SK-N-SH (cell line): ENCODE measurements at regions not wholly inside any gene's neighbourhood (a gene's known extent, or its start where the extent isn't known, plus 50 kb on each side); places are given as distances from the start of the nearest gene placed in this dataset.
A peak's percentile ranks its signal among the peaks of the same experiment; 100 is the strongest.

Experiments
- CTCF ChIA-PET: fragments of 300-600, 350-600 bp; formaldehyde crosslinking; extraction: SDS; loops from one replicate; lab custom pipeline; 2021; lab: Yijun Ruan, JAX
- POLR2A ChIA-PET: fragments of 350-600 bp; sonication (Branson Sonifier 250); formaldehyde crosslinking; extraction: SDS; loops from one replicate; lab custom pipeline; 2020; ENCODE audit warnings: antibody characterized with exemption, inconsistent platforms; lab: Yijun Ruan, JAX
- DNase-seq: peaks from one replicate; pipeline ENCODE4 v3.0.0; 2012
- H2AFZ ChIP-seq: fragments of 200-600 bp; sonication (generic); 2 replicates; pipeline ENCODE4 v1.8.1; 2016; ENCODE audit warnings: antibody characterized with exemption, mild to moderate bottlenecking, low read depth
- H3F3A ChIP-seq: fragments of 200-600 bp; sonication (generic); replicated peaks from 2 replicates; pipeline ENCODE3; 2016; ENCODE audit warnings: antibody characterized with exemption, mild to moderate bottlenecking; ENCODE audit not compliant: insufficient read depth
- H3K27ac ChIP-seq, 2 experiments: fragments of 200-500 bp in 1 of 2; fragments of 200-600 bp in 1 of 2; sonication (Bioruptor generic) in 1 of 2; sonication (generic), shearing (Covaris generic) in 1 of 2; 2 replicates each; pipeline versions ENCODE4 v1.5.1 to v1.6.1; 2014 to 2016; ENCODE audit warnings: low read depth in 2 of 2, inconsistent platforms in 1 of 2, low read length in 1 of 2, mild to moderate bottlenecking in 1 of 2, mixed read lengths in 1 of 2
- H3K27me3 ChIP-seq: fragments of 200-600 bp; sonication (generic), shearing (Covaris generic); 2 replicates; pipeline ENCODE4 v1.6.1; 2016; ENCODE audit warnings: mixed run types; ENCODE audit not compliant: insufficient read depth
- H3K36me3 ChIP-seq, 2 experiments: fragments of 200-500 bp in 1 of 2; fragments of 200-600 bp in 1 of 2; sonication (Bioruptor generic) in 1 of 2; sonication (generic) in 1 of 2; replicated peaks in 1 of 2; 2 replicates each; pipeline versions ENCODE3 to v1.5.1; 2014 to 2016; ENCODE audit warnings: low read length in 1 of 2, mild to moderate bottlenecking in 1 of 2; ENCODE audit not compliant: insufficient read depth in 2 of 2, control insufficient read depth in 1 of 2
- H3K4me1 ChIP-seq, 2 experiments: fragments of 200-500 bp in 1 of 2; fragments of 200-600 bp in 1 of 2; sonication (Bioruptor generic) in 1 of 2; sonication (generic), shearing (Covaris generic) in 1 of 2; 2 replicates each; pipeline versions ENCODE4 v1.5.1 to v1.6.1; 2014 to 2016; ENCODE audit warnings: low read depth in 1 of 2, low read length in 1 of 2, mixed run types in 1 of 2; ENCODE audit not compliant: insufficient read depth in 2 of 2, control insufficient read depth in 1 of 2
- H3K4me2 ChIP-seq: fragments of 200-600 bp; sonication (generic), shearing (Covaris generic); 2 replicates; pipeline ENCODE4 v1.6.1; 2017; ENCODE audit warnings: mixed run types
- H3K4me3 ChIP-seq, 2 experiments: fragments of 200-500 bp in 1 of 2; fragments of 200-600 bp in 1 of 2; sonication (Bioruptor generic) in 1 of 2; sonication (generic), shearing (Covaris generic) in 1 of 2; 2 replicates each; pipeline versions ENCODE4 v1.5.1 to v1.8.1; 2014 to 2016; ENCODE audit warnings: low read depth in 2 of 2, inconsistent platforms in 1 of 2, low read length in 1 of 2, mild to moderate bottlenecking in 1 of 2, mixed read lengths in 1 of 2, moderate library complexity in 1 of 2
- H3K79me2 ChIP-seq: fragments of 200-600 bp; sonication (generic); 2 replicates; pipeline ENCODE4 v1.8.1; 2017; ENCODE audit warnings: mild to moderate bottlenecking; ENCODE audit not compliant: insufficient read depth
- H3K9ac ChIP-seq: fragments of 200-600 bp; sonication (generic); 2 replicates; pipeline ENCODE4 v1.6.1; 2017; ENCODE audit warnings: mixed run types
- H3K9me2 ChIP-seq: fragments of 200-600 bp; sonication (generic); 2 replicates; pipeline ENCODE4 v1.6.1; 2017; ENCODE audit warnings: mixed run types
- H3K9me3 ChIP-seq: fragments of 200-600 bp; sonication (generic); 2 replicates; pipeline ENCODE4 v1.6.1; 2017; ENCODE audit warnings: mixed run types, mild to moderate bottlenecking, moderate library complexity
- H4K20me1 ChIP-seq: fragments of 200-600 bp; sonication (generic); 2 replicates; pipeline ENCODE4 v1.6.1; 2017; ENCODE audit warnings: mild to moderate bottlenecking, mixed run types; ENCODE audit not compliant: insufficient read depth
- EP300 ChIP-seq, 2 experiments: IDR thresholded peaks; 2 replicates each; pipeline versions ENCODE4 v1.4.0 to v1.6.1; 2012; ENCODE audit warnings: borderline replicate concordance in 1 of 2, low read depth in 1 of 2, low read length in 1 of 2
- RCOR1 ChIP-seq: fragments of 150-350 bp; IDR thresholded peaks from 2 replicates; pipeline ENCODE4 v1.6.1; 2017; ENCODE audit warnings: antibody characterized with exemption, low read length
- REST ChIP-seq: IDR thresholded peaks from 2 replicates; pipeline ENCODE4 v1.6.1; 2012; ENCODE audit warnings: mild to moderate bottlenecking, low read depth, low read length, moderate library complexity
- RFX5 ChIP-seq: IDR thresholded peaks from 2 replicates; pipeline ENCODE4 v1.6.1; 2012; ENCODE audit warnings: mild to moderate bottlenecking, improper control_type of control experiment, low read length
- WGBS: methylation state at CpG from one replicate; pipeline ENCODE4 v1.1.6; 2017; ENCODE audit warnings: low lambda C conversion rate; 5-methylcytosine and 5-hydroxymethylcytosine counted together
- TF ChIP-seq, protein P1 (sequence below): IDR thresholded peaks from 2 replicates; pipeline ENCODE4; 2012
- TF ChIP-seq, protein P2 (sequence below): IDR thresholded peaks from 2 replicates; pipeline ENCODE4 v1.4.0; 2012; ENCODE audit warnings: low read depth, borderline replicate concordance

DNA sequence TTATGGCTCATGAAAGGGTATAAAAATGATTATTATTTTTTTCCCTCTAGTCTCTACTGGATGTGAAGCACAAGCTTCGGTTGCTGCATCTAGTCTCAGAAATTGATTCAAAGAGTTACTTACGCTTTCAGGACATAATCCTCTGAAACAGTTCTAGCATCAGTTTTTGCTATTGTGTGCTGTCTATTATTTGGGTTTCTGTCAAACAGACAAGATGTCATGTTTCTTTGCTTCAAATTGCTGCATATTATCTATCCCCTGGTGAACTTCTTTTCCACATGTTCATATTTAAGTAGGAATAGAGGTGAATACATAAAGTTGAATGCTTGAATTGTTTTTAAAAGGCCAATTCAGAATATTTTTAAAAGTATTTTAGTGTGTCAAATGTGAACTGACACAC lies 161.6 kb upstream of the GBE1 start (continued):
- TF ChIP-seq, protein P1, sequence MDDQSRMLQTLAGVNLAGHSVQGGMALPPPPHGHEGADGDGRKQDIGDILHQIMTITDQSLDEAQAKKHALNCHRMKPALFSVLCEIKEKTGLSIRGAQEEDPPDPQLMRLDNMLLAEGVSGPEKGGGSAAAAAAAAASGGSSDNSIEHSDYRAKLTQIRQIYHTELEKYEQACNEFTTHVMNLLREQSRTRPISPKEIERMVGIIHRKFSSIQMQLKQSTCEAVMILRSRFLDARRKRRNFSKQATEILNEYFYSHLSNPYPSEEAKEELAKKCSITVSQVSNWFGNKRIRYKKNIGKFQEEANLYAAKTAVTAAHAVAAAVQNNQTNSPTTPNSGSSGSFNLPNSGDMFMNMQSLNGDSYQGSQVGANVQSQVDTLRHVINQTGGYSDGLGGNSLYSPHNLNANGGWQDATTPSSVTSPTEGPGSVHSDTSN, result no peak
- TF ChIP-seq, protein P2, sequence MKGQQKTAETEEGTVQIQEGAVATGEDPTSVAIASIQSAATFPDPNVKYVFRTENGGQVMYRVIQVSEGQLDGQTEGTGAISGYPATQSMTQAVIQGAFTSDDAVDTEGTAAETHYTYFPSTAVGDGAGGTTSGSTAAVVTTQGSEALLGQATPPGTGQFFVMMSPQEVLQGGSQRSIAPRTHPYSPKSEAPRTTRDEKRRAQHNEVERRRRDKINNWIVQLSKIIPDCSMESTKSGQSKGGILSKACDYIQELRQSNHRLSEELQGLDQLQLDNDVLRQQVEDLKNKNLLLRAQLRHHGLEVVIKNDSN, result no peak
- TF ChIP-seq RFX5, result no peak

- H3K9ac ChIP-seq, result no peak overlapping the region
- H3K9me2 ChIP-seq, result no peaks in the 10 kb centered on the region
- no peaks in the 10 kb centered on the region for H3K36me3 ChIP-seq
- H3K27me3 ChIP-seq, result no peaks in the 10 kb centered on the region; the same call in 1 of the 2 replicates
- no peaks in the 10 kb centered on the region for H4K20me1 ChIP-seq
- WGBS, result 90% methylated on average over 1 of the region's 1 CpG
- H3K9me3 ChIP-seq, result no peaks in the 10 kb centered on the region
- H3F3A ChIP-seq, result no peaks in the 10 kb centered on the region
- H3K79me2 ChIP-seq, result no peaks in the 10 kb centered on the region
- H3K4me2 ChIP-seq, result no peak overlapping the region
- TF ChIP-seq REST, result no peak
- TF ChIP-seq, protein P1, result no peak
- no peak overlapping the region for H2AFZ ChIP-seq
- H3K4me3 ChIP-seq, result no peak overlapping the region
- CTCF ChIA-PET, result interaction anchor here (1.2 to 3.2 kb wide), 3 partner anchors 11 to 13 kb away, joined by 3 to 13 read pairs (median 4); no protein-coding TSS in a partner anchor
- H3K27ac ChIP-seq, result no peak overlapping the region
- POLR2A ChIA-PET, result no interaction called here
- peaks cover 0 to 4% of the 10 kb centered on the region in 2 experiments; a peak in 2 of 4 replicates for H3K4me1 ChIP-seq
- no peak for DNase-seq
Measured at GRCh38 chr3:81922404-81922803, 161.0 kb upstream of the GBE1 start.

DNA sequence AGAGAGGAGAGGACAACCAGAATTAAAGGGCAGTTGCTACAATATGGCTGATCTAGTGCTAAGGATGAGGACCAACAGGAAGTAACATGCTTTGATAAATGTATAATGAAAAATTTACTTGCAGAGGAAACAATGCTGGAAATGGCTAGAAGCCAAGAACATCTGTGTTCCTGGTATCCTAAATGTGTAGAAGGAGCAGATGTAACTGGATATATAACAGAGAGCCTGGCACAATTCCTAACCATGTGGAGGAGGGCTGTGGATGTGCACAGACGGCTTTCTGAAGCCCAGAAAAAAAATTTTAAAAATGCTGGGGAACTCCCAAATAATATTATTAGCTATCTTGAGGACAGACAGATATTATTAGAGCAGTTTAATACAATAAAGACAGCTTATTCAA lies 159.4 kb upstream of the GBE1 start:
- H4K20me1 ChIP-seq, result no peaks in the 10 kb centered on the region
- no peaks in the 10 kb centered on the region for H3K79me2 ChIP-seq
- H3F3A ChIP-seq, result no peaks in the 10 kb centered on the region
- CTCF ChIA-PET, result interaction anchor here (0.8 to 3.2 kb wide), 2 partner anchors 9 to 12 kb away, joined by 6 to 13 read pairs; no protein-coding TSS in a partner anchor
- H2AFZ ChIP-seq, result no peak overlapping the region
- peaks cover 0 to 4% of the 10 kb centered on the region in 2 experiments; a peak in 2 of 4 replicates for H3K4me1 ChIP-seq
- WGBS, result 13% methylated on average over 1 of the region's 1 CpG
- H3K4me2 ChIP-seq, result no peak overlapping the region
- no peak overlapping the region for H3K4me3 ChIP-seq
- no peaks in the 10 kb centered on the region for H3K9me2 ChIP-seq
- no peaks in the 10 kb centered on the region; the same call in 1 of the 2 replicates for H3K27me3 ChIP-seq
- no peaks in the 10 kb centered on the region for H3K36me3 ChIP-seq
- POLR2A ChIA-PET, result no interaction called here
- H3K9ac ChIP-seq, result no peak overlapping the region
- DNase-seq, result peak; percentile 12
- TF ChIP-seq, protein P1, result no peak
- peak in 1 of 2 experiments; percentile 37; a peak in 1 of 4 replicates for TF ChIP-seq EP300 (IDR thresholded peaks at IDR 0.05; ENCODE audit: borderline replicate concordance in 1 of 2, low read depth in 1 of 2, low read length in 1 of 2)
- TF ChIP-seq RCOR1, result peak; percentile 57; the same call in 1 of the 2 replicates
- TF ChIP-seq, all 33 proteins: peak for 2
- no peaks in the 10 kb centered on the region for H3K9me3 ChIP-seq
- no peak overlapping the region for H3K27ac ChIP-seq
